NCI-H82 treated with DMSO at 0.1 percent for 48 hours (cell line): ENCODE measurements at regions not wholly inside any gene's neighbourhood (a gene's known extent, or its start where the extent isn't known, plus 50 kb on each side); places are given as distances from the start of the nearest gene placed in this dataset.
"Not testable (repeated sequence)": the region's sequence is repeated elsewhere in the genome, so short reads cannot be mapped to it uniquely, and the experiment has no call there.

Experiments used
- DNase-seq: peaks from one replicate; lab custom pipeline; 2025; ENCODE audit not compliant: unreplicated experiment; lab: John Stamatoyannopoulos, UW

GRCh38 chr13:90719461-90719860, 628.0 kb upstream of the MIR17HG start:
- no peak for DNase-seq

- DNase-seq: no peak
Measured at GRCh38 chr13:90721937-90722336, 625.5 kb upstream of the MIR17HG start.

GRCh38 chr13:90723381-90723780, 624.1 kb upstream of the MIR17HG start:
- no peak for DNase-seq

- no peak for DNase-seq
Measured at GRCh38 chr13:90726375-90726774, 621.1 kb upstream of the MIR17HG start.

- no peak for DNase-seq
Measured at GRCh38 chr13:90732049-90732448, 615.4 kb upstream of the MIR17HG start.

- DNase-seq: not testable (repeated sequence)
Measured at GRCh38 chr13:90734497-90734896, 613.0 kb upstream of the MIR17HG start.

- no peak for DNase-seq
Measured at GRCh38 chr13:90738881-90739280, 608.6 kb upstream of the MIR17HG start.

GRCh38 chr13:90740099-90740498, 607.4 kb upstream of the MIR17HG start:
- DNase-seq: no peak

GRCh38 chr13:90742381-90742780, 605.1 kb upstream of the MIR17HG start:
- DNase-seq: no peak

- DNase-seq: peak; percentile 45
Measured at GRCh38 chr13:90746230-90746629, 601.3 kb upstream of the MIR17HG start.

GRCh38 chr13:90750021-90750420, 597.5 kb upstream of the MIR17HG start:
- no peak for DNase-seq

GRCh38 chr13:90751026-90751425, 596.5 kb upstream of the MIR17HG start:
- DNase-seq: no peak

GRCh38 chr13:90752070-90752469, 595.4 kb upstream of the MIR17HG start:
- DNase-seq: no peak

- DNase-seq: no peak
Measured at GRCh38 chr13:90757127-90757680, 590.3 kb upstream of the MIR17HG start.

GRCh38 chr13:90760639-90761038, 586.8 kb upstream of the MIR17HG start:
- no peak for DNase-seq

- no peak for DNase-seq
Measured at GRCh38 chr13:90763476-90764150, 583.9 kb upstream of the MIR17HG start.

- no peak for DNase-seq
Measured at GRCh38 chr13:90766386-90766902, 581.0 kb upstream of the MIR17HG start.

GRCh38 chr13:90768116-90768515, 579.4 kb upstream of the MIR17HG start:
- no peak for DNase-seq

- no peak for DNase-seq
Measured at GRCh38 chr13:90769387-90769786, 578.1 kb upstream of the MIR17HG start.

- DNase-seq: no peak
Measured at GRCh38 chr13:90770334-90770733, 577.2 kb upstream of the MIR17HG start.

GRCh38 chr13:90773681-90774080, 573.8 kb upstream of the MIR17HG start:
- DNase-seq: no peak

GRCh38 chr13:90776051-90776748, 571.3 kb upstream of the MIR17HG start:
- DNase-seq: no peak
